NCI-H2227 (cell line): ENCODE measurements at regions not wholly inside any gene's neighbourhood (a gene's known extent, or its start where the extent isn't known, plus 50 kb on each side); places are given as distances from the start of the nearest gene placed in this dataset.

Experiments used
- DNase-seq: peaks from one replicate; lab custom pipeline; 2025; ENCODE audit not compliant: unreplicated experiment; lab: John Stamatoyannopoulos, UW

DNA sequence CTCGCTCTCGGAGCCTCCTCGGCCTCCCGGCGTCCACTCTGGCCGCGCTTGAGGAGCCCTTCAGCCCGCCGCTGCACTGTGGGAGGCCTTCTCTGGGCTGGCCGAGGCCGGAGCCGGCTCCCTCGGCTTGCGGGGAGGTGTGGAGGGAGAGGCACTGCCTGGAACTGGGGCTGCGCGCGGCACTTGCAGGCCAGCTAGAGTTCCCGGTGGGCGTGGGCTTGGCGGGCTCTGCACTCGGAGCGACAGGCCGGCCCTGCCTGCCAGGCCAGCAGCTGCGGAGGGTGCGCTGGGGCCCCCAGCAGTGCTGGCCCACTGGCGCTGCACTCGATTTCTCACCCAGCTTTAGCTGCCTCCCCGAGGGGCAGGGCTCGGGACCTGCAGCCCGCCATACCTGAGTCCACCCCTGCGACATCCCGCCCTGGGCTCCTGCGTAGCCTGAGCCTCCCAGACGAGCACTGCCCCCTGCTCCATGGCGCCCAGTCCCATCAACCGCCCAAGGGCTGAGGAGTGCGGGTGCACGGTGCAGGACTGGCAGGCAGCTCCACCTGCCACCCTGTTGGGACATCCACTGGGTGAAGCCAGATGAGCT, 765.0 kb downstream of the IGSF11 start:
- peak; percentile 18 for DNase-seq

DNA sequence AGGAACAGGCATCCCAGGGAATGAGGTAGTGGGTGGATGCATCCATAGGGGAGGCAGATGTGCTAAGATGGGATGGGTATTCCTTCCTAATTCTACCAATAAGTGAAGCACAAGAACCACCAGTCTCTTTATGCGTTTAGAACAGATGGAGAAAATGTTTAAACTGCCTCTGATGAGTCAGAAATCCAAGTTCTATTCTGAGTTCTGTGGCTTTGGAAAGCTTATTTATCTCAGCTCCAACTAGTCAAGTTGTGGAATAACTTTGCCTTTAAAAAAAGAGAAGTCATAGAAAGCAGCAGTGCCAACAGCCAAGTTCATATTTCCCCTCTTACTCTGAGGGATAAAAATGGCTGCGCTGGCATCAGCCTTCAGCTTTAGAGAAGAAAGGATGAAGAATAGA, 761.7 kb downstream of the IGSF11 start:
- no peak for DNase-seq

DNA sequence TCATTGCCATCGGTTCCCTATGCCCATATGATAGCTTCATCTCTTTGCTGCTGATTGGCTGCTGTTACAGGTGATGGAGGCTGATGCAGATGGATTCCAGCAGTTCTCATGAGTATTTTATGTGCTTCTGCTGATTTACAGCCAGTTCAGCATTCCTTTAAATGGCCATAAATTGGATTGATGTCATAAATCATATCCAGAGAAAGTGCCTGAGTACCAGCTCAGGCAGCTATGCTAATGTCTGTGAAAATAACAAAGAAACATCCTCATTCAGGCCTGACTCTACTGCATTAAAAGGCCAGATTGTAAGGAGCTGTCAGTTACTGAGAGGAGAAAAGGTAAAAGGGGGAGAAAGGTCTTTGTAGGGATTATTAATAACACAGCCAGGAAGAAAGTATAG, 756.8 kb downstream of the IGSF11 start:
- DNase-seq: no peak

DNA sequence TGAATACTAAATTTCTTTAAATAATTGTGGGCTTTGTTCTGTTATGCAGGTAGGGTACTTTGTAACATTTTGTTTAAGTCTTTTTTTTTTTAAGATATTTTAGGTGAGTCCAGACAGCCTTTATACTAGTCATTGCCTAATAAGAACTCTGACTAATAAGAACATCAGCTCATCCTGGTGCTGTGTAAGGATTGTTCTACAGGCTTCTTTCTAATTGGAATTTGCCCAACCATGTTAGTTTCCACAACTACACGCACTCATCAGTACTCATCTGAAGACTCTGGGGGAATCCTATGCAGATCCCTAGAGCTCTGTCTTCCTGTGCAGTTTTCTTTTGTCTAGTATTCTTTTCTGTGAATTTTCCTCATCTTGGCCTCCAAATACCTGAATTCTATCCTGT, 741.8 kb downstream of the IGSF11 start:
- DNase-seq: no peak

DNA sequence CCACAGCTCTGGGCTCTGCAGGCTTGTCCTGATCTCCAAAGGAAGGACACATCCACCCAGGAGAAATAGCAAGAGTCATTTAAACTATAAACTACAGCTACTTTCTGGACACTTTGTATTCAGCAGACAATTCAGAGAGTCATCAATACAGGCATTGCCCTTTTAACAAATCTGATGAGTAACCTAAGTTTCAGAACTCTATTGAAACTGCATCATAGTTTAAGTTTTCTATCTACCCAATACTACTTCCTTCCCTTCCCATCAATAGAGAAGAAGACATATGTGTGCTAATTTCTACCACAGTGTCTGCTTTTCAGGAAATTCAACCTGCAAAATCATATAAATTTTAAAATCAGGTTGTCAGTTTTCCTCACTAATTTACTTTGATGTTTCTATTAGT, 736.5 kb downstream of the IGSF11 start:
- no peak for DNase-seq

DNA sequence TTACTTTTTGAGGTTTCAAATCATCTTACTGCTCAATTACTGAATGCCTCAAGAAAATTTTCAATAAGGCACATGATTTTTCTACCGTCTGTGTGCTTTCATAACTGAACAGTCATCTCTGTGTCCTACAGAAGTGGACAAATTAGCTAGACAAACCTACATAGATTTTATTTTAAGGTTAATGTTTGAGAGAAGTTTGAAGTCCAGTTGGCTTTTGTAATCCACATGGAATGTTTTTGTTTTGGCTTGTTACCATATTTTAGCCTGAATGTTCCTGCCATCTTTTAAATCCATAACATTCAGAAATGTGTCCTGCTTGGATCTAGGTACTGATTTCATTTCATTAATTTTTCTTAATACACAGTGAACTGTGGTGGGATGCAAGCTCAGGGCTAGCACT, 730.1 kb downstream of the IGSF11 start:
- no peak for DNase-seq

DNA sequence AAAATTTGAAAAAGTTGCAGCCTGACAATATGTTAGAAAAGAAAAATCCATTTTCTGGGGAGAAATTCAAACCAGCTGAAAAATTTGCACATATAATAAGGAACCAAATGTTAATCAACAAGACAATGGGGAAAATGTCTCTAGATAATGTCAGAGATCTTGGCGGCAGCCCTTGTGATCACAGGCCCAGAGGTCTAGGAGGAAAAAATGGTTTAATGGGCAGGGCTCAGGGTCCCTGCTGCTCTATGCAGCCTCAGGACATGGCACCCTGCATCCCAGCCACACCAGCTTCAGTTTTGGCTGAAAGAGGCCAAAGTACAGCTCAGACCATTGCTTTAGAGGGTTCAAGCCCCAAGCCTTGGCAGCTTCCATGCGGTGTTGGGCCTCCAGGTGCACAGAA, 701.9 kb downstream of the IGSF11 start:
- no peak for DNase-seq

DNA sequence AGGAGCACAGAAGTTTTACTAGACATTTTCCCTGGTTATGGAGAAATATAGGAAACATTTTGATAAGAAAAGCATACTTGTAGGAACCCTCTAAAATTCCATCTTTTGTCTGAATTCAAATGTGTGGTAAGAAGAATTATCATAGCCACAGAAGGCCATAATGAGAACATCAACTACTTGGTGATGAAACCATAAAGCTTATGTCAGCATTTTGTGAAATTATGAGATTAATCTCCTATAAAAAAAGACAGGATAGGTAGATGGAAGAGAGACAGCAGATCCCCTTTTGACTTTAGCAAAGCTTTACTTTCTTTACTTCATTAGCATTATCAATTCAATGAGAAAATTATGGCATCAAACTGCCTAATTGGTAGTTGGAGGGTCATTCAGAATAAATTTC, 697.0 kb downstream of the IGSF11 start:
- DNase-seq: no peak

DNA sequence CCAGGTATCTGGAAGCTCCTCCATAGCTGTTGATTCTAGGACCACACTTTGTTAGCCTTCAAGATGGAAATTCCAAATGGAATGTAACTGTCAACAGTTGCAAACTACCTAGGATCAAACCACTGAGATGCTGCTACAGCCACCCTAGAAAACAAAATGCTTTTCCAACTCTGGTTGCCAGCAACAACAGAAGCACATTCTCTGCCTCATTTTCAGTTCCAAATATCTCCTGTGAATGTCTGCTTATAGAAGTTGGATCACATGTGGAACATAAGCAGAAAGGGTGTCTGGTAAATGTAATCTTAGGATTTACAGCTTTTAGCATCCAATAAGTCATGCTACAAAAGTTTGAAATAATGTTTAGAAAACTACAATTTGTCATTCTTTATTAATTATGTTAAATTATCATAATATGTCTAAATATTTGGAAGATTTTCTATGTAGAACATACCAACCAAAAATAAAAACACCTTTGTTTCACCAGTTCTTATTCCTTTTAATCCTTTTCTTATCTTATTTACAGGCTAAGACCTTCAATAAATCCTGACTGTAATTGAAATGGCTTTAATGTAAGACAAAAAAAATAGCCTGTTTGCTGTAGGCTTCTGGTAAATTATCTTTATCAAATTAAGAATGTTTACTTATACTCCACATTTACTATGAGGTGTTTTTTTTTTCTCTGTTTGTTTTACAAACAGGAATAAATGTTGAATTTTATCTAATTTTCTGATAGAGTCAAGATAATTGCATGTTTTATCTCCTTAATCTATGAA, 687.1 kb downstream of the IGSF11 start:
- no peak for DNase-seq

DNA sequence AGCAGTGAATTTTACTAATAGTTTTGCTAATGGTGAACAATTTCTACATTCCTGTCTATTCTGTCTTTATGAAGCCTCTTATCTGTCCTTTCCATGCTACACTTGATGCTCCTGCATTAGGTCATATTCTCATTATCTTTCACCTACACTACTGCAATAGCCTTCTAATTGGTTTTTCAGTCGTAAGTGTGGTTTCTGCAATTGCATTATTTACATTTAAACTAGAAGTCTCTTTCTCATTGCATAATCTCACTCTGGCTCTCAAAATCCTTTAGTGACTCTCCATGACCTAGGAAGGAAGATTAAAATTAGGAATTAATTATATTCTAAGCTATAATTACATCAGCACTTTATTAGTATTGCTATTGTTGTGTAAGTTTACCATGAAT, 686.5 kb downstream of the IGSF11 start:
- no peak for DNase-seq

DNA sequence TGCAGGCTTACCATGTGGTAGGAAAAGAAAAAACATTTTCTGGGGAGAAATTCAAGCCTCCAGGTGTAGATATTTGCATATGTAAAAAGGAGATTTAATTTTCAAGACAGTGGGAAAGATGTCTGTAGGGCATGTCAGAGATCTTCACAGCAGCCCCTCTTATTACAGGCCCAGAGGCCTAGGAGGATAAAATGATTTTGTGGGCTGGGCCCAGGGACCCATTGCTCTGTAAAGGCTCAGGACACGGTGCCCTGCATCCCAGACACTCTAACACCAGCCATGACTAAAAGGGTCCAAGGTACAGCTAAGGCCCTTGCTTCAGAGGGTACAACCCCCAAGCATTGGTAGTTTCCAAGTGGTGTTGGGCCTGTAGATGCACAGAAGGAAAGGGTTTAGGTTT, 680.1 kb downstream of the IGSF11 start:
- DNase-seq: no peak

DNA sequence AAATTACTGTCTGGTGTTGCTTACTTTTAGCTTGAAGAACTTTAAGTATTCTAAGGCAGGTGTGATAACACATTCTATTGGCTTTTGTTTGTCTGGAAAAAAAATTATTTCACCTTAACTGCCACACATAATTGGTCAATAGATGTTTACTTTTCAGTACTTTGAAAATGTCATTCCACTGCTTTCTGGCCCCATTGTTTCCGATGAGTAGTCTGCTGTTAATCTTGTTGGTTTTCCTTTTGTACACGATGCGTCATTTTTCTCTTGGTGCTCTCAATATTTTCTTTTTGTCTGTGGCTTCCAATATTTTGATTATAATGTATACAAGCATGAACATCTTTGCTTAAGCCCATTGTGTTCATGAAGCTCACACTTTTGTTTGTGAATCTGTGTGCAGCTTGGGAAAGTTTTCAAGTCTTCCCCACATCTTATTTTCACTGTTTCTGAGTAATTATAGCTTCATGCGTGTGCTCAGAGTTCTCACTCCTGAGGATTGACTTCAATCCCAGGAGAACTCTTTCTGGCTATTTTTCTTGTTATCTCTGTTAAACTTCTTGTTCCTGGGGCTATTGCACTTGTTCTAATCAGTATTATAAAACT, 664.7 kb downstream of the IGSF11 start:
- DNase-seq: no peak

DNA sequence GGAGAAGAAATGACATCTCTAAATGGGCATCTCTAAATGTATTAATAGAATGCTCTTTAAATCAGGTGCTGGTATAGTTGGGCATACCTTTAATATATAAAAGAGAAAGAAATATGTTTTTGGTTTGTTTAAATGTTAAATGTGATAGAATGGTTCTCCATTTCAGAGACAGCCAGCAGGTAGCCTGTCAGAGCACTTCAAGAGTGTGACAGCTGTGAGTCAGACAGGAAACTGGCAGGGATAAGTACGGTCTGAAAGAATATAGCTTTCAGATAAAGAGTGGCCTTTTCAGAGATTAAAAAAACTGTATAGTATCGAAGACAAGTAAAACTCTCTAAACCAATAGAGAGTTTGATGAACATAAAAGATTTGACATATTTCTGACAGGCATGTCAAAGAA, 654.1 kb downstream of the IGSF11 start:
- no peak for DNase-seq

DNA sequence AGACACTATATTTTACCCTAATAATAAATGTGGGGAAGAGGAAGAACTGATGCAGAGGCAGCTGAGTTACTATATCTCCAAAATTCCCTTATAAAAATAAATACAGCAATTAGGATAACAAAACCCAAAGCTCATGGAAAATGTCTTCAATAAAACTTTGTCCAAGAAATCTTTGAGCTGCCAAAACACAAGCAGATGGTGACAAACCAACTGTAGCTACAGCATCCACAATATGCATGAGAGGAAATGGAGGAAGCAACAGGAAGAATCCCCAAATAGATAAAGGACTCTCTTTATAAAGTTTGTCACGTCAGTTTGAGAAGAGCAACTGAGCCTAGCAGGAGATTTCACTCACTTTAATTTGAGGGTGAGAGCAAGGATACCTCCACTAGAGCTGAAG, 638.2 kb downstream of the IGSF11 start:
- no peak for DNase-seq

DNA sequence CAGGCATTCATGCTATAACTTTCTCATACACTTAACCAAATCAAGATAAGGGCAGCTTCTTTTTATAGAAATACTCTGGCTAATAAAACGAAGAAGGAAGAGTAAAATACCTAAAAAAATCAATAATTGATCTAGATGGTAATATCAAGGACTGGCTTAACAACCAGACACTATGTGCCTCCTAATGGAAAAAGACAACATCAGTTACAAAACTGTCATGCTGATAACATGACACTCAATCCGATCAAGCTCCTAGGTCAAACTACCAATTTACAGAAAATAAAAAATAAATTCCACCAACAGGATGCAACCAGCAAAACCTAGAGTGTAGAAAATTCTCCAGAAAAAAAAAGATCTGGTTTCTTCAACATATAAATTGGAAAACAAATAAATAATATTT, 634.6 kb downstream of the IGSF11 start:
- no peak for DNase-seq

DNA sequence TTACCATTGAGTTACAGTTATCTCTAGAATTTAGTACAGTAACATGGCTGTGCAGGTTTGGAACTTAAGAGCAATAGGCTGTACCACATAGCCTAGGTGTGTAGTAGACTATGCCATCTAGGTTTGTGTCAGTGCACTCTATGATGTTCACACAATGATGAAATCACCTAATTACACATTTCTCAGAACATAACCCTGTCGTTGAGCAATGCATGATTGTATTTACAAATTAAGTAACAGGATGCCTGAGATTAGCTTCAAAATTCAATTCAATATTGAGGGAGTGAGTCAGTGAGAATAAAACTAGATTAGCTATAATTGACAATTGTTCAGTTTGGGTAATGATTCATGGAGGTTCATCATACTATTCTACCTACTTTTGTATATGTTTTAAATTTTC, 633.8 kb downstream of the IGSF11 start:
- DNase-seq: no peak

DNA sequence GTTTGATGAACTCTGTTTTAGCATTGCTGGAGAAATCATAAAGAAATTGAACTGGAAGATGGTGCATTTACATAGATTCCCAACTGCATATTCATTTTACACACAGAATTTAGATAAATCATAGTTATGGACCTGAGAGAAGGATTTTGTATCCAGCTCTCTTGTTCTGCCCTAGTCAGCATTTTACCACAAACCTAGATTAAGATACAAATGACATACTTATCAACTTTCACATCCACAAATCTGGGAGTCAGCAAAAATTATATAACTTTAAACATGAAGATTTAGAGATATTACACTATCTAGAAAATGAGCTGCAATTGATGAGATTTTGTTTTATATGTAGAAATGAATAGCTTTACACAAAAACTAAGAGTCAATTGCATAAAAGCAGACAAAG, 632.8 kb downstream of the IGSF11 start:
- no peak for DNase-seq

DNA sequence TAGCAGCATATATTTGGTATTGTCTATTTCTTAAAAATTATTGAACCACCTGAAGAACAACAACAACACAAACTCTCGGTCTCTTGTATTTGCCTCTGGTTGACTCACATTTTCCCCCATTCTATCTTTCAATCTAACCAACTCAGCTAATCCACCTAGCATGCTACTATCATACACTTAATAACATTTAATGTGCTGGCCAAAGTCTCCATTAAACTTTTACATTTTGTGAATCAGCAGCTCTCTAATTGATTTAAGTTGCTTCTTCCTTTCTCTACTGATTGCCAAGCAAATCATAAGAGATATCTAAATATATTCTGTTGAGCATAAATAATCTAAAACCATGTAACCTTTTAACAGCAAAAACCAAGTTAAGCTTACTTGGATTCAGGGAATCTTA, 631.7 kb downstream of the IGSF11 start:
- DNase-seq: no peak

DNA sequence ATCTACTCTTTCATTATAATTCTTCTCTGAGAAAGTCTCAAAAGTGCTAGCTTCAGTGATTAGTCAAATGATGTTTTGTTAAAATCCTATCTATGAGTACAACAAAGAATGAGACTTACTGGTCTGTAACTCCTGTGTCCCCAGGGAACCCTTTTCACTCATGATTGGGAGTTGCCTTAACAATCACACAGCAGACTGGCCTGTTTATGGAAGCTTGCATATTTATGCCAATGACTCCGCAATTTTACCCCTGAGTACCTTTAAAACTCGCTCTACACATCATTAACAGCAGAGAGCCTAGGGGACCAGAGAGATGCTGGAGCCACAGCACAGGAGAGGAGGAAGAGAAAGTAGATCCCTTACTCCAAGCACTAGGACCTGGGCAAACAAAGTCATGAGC, 628.1 kb downstream of the IGSF11 start:
- DNase-seq: no peak

DNA sequence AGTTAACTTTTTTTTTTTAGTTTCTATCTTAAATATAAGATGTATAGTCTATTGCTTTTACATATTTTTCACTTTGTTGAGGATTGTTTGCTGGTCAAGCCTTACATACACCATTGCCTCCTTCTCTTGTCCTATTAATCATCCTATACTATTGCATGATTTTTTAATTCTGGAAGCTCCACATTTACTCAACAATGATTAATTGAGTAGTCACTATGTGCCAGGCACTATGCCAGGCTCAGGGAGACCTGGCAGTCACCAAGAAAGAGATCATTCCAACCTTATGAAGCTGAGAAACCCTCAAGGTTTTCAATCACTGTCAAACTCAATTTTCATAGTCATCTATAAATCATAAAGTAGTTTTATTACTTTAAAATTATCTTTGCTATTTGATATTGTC, 626.2 kb downstream of the IGSF11 start:
- no peak for DNase-seq

DNA sequence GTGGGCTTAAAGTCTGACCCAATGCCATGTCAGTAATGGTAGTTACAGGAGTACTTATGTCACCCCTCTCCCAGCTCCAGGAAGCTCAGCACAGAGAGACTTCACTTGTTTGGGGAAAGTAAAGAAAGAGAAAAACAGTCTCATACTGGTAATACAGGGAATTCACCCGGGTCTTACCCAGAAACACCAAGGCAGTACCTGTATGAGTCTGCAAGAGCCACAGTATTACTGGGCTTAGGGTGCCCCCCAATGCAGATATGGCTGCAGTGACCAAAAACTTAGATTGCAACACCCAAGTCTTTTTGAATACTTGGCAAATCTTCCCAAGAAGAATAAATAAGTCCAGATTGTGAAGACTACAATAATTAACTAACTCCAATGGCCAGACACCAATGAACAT, 622.1 kb downstream of the IGSF11 start:
- DNase-seq: no peak

DNA sequence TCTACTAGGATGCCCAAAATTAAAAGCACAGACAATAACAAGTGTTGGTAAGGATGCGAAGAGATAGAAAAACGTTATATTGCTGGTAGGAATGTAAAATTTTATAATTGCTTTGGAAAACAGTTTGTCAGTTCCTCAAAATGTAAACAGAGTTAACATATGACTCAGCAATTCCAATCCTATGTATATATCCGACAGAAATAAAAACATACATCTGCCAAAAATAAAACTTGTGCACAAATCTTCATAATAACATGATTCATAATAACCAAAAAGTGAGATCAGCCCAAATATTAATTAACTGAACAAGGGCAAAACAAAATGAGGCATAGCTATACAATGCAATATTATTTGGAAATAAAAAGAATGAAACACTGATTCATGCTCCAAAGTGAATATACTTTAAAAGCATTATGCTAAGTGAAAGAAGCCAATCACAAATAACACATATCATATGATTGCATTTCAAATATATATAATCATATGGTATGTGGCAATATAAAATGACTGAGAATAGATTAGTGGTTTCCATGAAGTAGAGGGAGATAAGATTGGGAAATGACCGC, 609.3 kb downstream of the IGSF11 start:
- DNase-seq: no peak
